RCC 7860 (cell line): ENCODE measurements at regions not wholly inside any gene's neighbourhood (a gene's known extent, or its start where the extent isn't known, plus 50 kb on each side); places are given as distances from the start of the nearest gene placed in this dataset.
"Not testable (repeated sequence)": the region's sequence is repeated elsewhere in the genome, so short reads cannot be mapped to it uniquely, and the experiment has no call there.

Source experiments
- DNase-seq: peaks from one replicate; pipeline ENCODE4 v3.0.0-alpha.2; 2015; ENCODE audit warnings: low spot score
- FAIRE-seq: peaks from 2 replicates; lab custom pipeline; 2012; peaks lifted over from hg19 to GRCh38; lab: Jason Lieb, UNC

- DNase-seq = no peak
- FAIRE-seq = no peak
Measured at GRCh38 chr7:109864230-109864629, 1226.7 kb upstream of the LRRN3 start.

- DNase-seq (no peak), FAIRE-seq (no peak)
Measured at GRCh38 chr7:109868215-109868860, 1222.6 kb upstream of the LRRN3 start.

- DNase-seq (no peak), FAIRE-seq (no peak)
Measured at GRCh38 chr7:109873296-109873695, 1217.6 kb upstream of the LRRN3 start.

- DNase-seq (no peak), FAIRE-seq (no peak)
Measured at GRCh38 chr7:109879287-109879828, 1211.6 kb upstream of the LRRN3 start.

- no peak for DNase-seq
- FAIRE-seq = no peak
Measured at GRCh38 chr7:109890622-109891021, 1200.3 kb upstream of the LRRN3 start.

GRCh38 chr7:109893231-109893630 is 1197.7 kb upstream of the LRRN3 start:
- DNase-seq (no peak), FAIRE-seq (no peak)

GRCh38 chr7:109895536-109895935 is 1195.4 kb upstream of the LRRN3 start:
- DNase-seq (no peak), FAIRE-seq (no peak)

- no peak for FAIRE-seq
- DNase-seq = no peak
Measured at GRCh38 chr7:109901926-109902325, 1189.0 kb upstream of the LRRN3 start.

GRCh38 chr7:109905368-109906065 is 1185.4 kb upstream of the LRRN3 start:
- not testable (repeated sequence) for FAIRE-seq, DNase-seq

- no peak for FAIRE-seq
- DNase-seq = no peak
Measured at GRCh38 chr7:109915670-109916069, 1175.3 kb upstream of the LRRN3 start.

GRCh38 chr7:109926738-109927137 is 1164.2 kb upstream of the LRRN3 start:
- no peak for FAIRE-seq
- DNase-seq = no peak

GRCh38 chr7:109930049-109930448 is 1160.9 kb upstream of the LRRN3 start:
- DNase-seq (no peak), FAIRE-seq (no peak)

- DNase-seq (no peak), FAIRE-seq (no peak)
Measured at GRCh38 chr7:109939207-109939606, 1151.7 kb upstream of the LRRN3 start.

GRCh38 chr7:109945820-109946518 is 1145.0 kb upstream of the LRRN3 start:
- DNase-seq (no peak), FAIRE-seq (no peak)

GRCh38 chr7:109950256-109950655 is 1140.7 kb upstream of the LRRN3 start:
- no peak for DNase-seq

GRCh38 chr7:109950821-109951564 is 1139.9 kb upstream of the LRRN3 start:
- FAIRE-seq (peak; percentile 67), DNase-seq (no peak)

More at GRCh38 chr7:109950256-109950655, 1140.7 kb upstream of the LRRN3 start:
- FAIRE-seq = no peak

- DNase-seq (no peak), FAIRE-seq (no peak)
Measured at GRCh38 chr7:109951565-109951928, 1139.4 kb upstream of the LRRN3 start.

GRCh38 chr7:109955986-109956385 is 1134.9 kb upstream of the LRRN3 start:
- DNase-seq = no peak
- FAIRE-seq = no peak

- FAIRE-seq (no peak), DNase-seq (no peak)
Measured at GRCh38 chr7:109956916-109957315, 1134.0 kb upstream of the LRRN3 start.

- FAIRE-seq (no peak), DNase-seq (no peak)
Measured at GRCh38 chr7:109963741-109964140, 1127.2 kb upstream of the LRRN3 start.

- no peak for FAIRE-seq
Measured at GRCh38 chr7:109964780-109965179, 1126.1 kb upstream of the LRRN3 start.

More at GRCh38 chr7:109964780-109965179, 1126.1 kb upstream of the LRRN3 start:
- DNase-seq = no peak
